HG02884 (cell line): ENCODE measurements at regions not wholly inside any gene's neighbourhood (a gene's known extent, or its start where the extent isn't known, plus 50 kb on each side); places are given as distances from the start of the nearest gene placed in this dataset.

Source experiments
- ATAC-seq: cut with Tn5 transposase; IDR thresholded peaks from one replicate; pipeline ENCODE4 v1.9.1; 2021; ENCODE audit warnings: mild to moderate bottlenecking, moderate library complexity; ENCODE audit not compliant: unreplicated experiment

DNA sequence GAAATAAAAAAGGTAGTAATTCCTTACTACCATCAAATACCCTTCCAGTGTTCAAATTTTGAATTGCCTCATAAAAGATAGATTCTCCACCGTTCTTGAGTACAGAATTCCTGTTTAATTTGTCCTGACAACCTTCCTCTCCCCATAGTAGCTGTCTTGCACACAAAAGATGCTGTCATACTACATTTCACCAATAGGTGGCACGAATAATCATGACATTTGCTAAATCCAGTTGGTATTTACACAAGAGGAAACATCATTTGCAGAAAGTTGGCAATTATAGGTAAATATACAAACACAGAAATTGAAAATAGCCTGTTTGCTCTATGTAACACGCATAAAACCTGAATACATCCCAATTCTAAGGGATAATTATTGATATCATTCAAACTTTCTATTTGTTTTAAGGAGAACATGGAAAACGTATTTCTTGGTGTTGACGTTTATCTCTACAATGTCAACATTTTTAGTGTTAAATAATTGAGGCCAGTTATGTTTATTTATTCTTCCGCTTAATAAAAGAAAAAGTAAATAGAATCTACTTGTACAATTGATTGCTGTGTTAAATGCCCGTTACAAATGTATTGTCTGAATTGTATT lies 58.3 kb upstream of the CLDN10 start:
- ATAC-seq = no peak

DNA sequence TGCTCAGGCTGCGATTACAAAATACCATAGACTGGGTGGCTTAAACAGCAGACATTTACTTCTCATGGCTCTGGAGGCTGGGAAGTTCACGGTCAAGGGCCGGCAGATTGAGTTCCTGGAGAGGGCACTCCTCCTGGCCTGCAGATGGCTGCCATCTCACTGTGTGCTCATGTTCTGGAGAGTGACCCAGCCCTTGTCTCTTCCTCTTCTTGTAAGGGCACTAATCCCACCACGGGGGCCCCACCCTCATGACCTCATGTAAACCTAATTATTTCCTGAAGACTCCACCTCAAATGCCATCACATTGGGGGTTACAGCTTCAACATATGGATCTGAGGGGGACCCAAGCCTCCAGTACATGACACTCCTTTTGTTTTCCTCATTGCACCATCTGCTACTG lies 56.0 kb upstream of the CLDN10 start:
- ATAC-seq = no peak

DNA sequence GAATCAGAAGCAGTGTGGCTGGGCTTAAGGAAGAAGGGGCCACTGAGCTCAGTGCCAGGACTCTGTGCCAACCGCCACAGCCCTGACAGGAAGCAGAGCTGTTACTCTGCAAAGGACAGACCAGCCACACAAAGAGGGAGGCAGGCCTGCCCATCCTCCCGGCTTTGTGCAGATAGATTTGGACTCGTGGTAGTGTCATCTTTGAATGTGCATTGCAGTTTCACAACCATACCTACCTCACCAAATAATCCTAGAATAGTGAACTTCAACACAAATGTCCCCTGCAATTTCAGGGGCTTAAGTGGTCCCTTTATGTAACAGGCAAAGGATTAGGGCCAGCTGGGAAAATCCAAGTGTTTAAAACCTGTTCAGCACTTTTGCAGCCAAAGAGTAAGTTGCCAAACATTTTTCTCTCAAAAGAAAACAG lies 55.1 kb upstream of the CLDN10 start:
- ATAC-seq = no peak

DNA sequence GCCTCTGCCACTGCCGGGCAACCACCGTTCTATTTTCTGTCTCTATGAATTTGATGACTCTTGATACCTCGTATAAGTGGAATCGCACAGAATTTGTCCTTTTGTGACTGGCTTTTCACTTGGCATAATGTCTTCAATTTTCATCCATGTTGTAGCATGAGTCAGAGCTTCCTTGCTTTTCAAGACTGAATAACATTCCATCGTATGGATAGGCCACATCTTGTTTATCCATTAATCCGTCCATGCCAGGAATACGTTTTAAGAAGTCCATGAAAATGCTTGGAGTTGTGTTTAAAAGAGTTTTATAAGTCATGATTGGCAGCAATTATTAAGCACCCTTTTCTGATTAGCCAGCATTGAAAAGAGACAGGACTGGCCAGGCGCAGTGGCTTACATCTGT lies 53.6 kb upstream of the CLDN10 start:
- ATAC-seq = no peak

DNA sequence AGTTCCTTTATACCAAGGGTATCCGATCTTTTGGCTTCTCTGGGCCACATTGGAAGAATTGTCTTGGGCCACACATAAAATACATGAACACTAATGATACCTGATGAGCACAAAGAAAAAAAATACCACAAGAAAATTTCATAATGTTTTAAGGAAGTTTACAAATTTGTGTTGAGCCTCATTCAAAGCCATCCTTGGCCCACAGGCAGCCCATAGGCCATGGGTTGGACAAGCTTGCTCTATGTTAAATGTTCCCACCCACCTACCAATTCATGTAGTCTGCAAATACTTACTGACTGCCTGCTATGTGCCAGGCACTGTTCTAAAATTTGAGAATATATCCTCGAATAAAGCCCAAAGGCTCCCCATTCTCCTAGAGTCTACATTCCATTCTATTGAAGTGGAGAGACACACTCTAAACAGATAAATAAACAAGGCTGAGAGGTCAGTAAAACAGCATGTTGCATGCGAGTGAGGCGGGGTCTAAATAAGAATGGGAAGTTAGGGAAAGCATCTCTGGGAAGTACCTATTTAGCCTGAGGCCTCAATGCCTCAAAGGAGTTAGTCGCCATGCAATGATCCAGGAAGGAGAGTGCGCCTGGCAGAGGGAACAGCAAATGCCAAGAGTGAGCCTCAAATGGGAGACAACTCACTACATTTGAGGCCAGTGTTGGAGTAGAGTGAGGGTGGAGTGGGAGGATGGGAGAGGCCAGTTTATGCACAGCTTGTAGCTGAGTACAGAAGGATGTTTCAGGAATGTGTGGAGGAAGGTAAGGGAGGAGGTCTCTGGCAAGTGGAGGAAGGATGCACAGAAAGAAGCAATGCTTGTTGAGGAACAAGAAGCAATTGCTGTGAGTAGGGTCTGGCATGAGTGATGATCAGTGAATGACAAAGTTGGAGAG lies 52.5 kb upstream of the CLDN10 start:
- no peak for ATAC-seq

DNA sequence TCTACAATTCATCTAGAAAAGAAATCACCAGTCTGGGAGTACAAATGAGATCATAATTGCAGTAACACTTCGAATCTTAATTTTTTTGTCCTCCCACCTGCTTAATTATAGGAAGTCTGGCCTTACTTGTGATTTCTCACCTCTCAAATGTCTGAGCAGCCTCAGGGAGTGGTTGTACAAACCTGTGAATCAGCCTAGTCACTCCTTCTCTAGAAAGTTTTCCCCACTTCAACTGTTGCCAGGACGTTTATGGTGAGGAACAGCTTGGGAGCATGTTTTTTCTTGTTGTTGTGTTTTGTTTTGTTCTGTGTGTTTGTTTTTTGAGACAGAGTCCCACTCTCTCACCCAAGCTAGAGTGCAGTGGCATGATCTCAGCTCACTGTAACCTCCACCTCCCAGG lies 50.3 kb upstream of the CLDN10 start:
- ATAC-seq = no peak
